Muscle layer of colon (tissue), 2 donors: ENCODE measurements at regions not wholly inside any gene's neighbourhood (a gene's known extent, or its start where the extent isn't known, plus 50 kb on each side); places are given as distances from the start of the nearest gene placed in this dataset.

ENCODE experiments used
- H3K27ac ChIP-seq: one replicate; pipeline ENCODE4 v1.7.0; 2013; ENCODE audit warnings: low read depth, mild to moderate bottlenecking, low read length, moderate library complexity
- H3K27me3 ChIP-seq, 2 donors: one replicate each; pipeline ENCODE4 v1.7.0; 2013; ENCODE audit warnings: low read length in 2 of 2, mild to moderate bottlenecking in 2 of 2; ENCODE audit not compliant: insufficient read depth in 2 of 2, control insufficient read depth in 1 of 2
- H3K36me3 ChIP-seq: one replicate; pipeline ENCODE4 v1.7.0; 2013; ENCODE audit warnings: mild to moderate bottlenecking, low read length; ENCODE audit not compliant: insufficient read depth
- H3K4me1 ChIP-seq: one replicate; pipeline ENCODE4 v1.7.0; 2013; ENCODE audit warnings: mild to moderate bottlenecking, low read length; ENCODE audit not compliant: insufficient read depth
- H3K4me3 ChIP-seq, 2 donors: one replicate each; pipeline ENCODE4 v1.7.0; 2013; ENCODE audit warnings: low read length in 2 of 2, low read depth in 1 of 2, mild to moderate bottlenecking in 1 of 2, moderate library complexity in 1 of 2
- H3K9ac ChIP-seq: one replicate; pipeline ENCODE4 v1.7.0; 2013; ENCODE audit warnings: low read length
- H3K9me3 ChIP-seq: one replicate; pipeline ENCODE4 v1.7.0; 2013; ENCODE audit warnings: mild to moderate bottlenecking, low read length
- donor health status: abdominal sarcoma.
- donor health status: Adenocarcinoma of cecum.

DNA sequence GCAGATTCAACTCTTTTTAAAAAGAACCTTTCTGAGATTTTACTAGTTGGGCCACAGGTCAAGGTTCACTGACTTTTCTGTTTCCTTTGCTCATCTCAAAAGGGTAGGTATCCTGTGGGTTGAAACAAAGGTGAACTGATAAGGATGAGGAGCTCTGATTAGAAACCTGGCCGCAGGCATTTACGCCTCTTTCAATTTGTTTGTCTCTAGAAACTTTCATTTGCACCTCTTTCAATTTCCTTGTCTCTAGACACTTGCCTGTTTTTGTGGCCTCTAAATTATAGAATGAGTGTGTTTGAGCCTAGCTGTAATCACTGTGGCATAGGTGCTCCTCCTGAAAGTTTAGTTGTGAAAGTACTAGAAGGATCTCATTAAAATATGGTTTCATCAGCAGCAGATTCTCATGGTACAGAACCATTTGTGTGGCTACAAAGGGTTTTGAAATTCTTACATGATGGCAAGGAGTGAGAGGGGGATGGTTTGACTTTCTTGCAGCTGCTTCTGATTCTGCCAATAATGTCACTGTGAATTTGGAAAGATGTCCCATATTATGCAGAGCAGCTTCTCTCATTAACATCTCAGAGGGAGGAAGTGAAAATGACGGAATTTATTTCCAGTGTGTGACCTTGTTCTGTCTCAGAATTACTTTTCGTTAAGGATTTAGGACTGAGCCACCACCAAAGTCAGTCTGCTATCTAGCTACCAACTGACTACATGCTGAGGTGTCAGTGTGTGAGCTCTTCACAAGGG is 142.2 kb downstream of the SH2D1A start:
- Histone ChIP-seq H3K4me3 (no peak overlapping the region), H3K4me1 (no peaks in the 10 kb centered on the region)

DNA sequence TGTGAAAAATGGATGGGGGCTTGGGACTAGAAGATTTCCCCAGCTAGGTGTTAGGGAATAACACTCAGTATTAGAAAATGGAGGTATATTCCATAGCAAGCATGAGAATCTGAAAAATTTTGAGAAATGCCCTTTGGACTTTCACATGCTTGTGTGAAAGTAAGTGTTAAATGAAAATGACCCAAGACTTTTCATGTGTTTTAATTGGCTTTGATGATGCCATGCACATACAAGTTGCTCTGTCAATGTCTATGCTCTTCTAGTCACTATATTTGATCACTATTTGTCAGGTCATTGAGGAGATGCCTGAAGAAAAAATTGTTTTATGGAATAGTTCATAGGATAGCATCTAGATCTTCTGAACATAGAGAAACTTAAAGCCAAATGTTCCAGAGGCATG is 147.6 kb downstream of the SH2D1A start:
- Histone ChIP-seq H3K9ac (no peak overlapping the region), H3K4me1 (no peaks in the 10 kb centered on the region), H3K9me3 (no peaks in the 10 kb centered on the region), H3K36me3 (no peaks in the 10 kb centered on the region), H3K4me3 (no peak overlapping the region), H3K27ac (no peak overlapping the region), H3K27me3 (no peaks in the 10 kb centered on the region)

More for the DNA sequence above, 142.2 kb downstream of the SH2D1A start:
- Histone ChIP-seq H3K9ac (no peak overlapping the region), H3K36me3 (no peaks in the 10 kb centered on the region), H3K9me3 (no peaks in the 10 kb centered on the region), H3K27ac (no peak overlapping the region), H3K27me3 (no peaks in the 10 kb centered on the region)

DNA sequence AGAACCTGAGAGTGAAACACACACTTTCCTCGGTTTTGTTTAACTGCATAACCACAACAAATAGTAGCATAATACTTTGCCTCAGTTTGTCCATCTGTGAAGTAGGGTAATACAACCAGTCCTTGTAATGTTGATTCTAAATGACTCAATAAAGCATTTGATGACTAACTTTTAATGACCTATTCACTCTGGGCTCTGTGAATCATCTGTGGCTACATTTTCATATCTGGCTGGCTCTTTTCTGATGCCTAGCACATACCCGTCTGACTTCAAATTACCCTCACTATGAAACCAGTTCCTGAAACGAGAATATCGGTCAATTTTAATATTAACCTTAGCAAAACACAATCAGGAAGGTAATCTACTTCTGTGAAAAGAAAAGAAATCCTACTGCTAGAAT is 151.0 kb downstream of the SH2D1A start:
- no peaks in the 10 kb centered on the region for H3K4me1 ChIP-seq
- H3K9ac ChIP-seq = no peak overlapping the region
- H3K27ac ChIP-seq = no peak overlapping the region
- H3K9me3 ChIP-seq = no peaks in the 10 kb centered on the region
- H3K4me3 ChIP-seq = no peak overlapping the region
- no peaks in the 10 kb centered on the region for H3K36me3 ChIP-seq
- no peaks in the 10 kb centered on the region for H3K27me3 ChIP-seq

DNA sequence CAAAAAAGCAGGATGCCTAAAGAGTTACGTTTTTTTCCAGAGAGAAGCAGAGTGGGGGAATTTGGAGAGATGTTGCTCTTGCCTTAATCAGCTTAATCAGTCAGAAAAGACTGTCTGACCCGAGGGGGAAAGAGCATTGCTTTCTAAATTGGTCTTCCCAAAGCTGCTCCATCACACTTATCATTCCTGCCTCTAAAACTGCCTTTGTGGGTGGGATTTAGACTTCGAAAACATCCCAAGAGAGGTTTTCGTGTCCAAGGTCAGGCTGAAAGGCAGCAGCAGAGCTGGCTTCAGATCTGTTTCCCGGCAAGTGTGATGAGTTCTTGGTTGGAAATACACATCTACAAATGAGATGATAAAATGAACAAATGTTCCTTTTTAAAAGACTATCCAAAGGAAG is 155.2 kb downstream of the SH2D1A start:
- H3K4me1 ChIP-seq = no peaks in the 10 kb centered on the region

DNA sequence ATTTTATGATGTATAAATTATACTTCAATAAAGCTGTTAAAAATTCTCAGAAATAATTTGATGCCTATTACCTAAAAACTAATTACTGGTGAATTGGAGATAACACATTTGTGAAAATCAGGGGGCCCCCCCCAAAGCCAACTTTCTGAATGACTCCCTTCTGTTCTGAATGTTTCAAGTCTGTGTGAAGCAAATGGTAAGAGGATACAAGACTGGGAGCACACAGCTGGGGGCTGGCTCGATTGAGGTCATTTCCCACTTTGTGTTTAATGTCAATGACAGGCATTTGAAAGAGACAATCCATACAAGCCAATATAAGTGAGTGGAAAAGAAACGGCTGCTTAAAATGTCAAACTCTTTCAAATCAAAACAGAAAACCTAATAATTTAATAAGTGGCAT is 155.8 kb downstream of the SH2D1A start:
- Histone ChIP-seq H3K9me3 (no peaks in the 10 kb centered on the region), H3K9ac (no peak overlapping the region), H3K4me3 (no peak overlapping the region), H3K36me3 (no peaks in the 10 kb centered on the region), H3K27me3 (no peaks in the 10 kb centered on the region), H3K27ac (no peak overlapping the region), H3K4me1 (no peaks in the 10 kb centered on the region)

More for the DNA sequence above, 155.2 kb downstream of the SH2D1A start:
- Histone ChIP-seq H3K27me3 (no peaks in the 10 kb centered on the region), H3K9me3 (no peaks in the 10 kb centered on the region), H3K36me3 (no peaks in the 10 kb centered on the region), H3K27ac (no peak overlapping the region), H3K9ac (no peak overlapping the region), H3K4me3 (no peak overlapping the region)

DNA sequence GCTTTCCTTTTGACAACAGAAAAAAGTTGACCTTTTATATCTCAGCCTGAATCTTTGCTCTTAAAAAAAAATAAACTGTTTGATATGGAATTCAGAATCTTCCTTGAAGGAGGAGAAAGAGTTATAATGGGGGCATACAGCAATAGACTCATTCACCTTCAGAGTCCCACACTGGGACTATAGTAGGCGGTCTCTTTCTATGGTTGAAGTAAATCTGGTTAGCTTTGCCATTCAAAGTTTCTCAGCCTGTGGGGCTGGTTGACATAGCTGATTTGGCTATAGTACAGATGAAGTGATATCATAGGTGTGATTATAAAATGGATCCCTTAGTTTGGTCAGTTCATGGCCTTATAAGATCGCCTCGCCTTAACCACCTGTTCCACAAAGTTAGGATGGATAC is 156.2 kb downstream of the SH2D1A start:
- Histone ChIP-seq H3K9me3 (no peaks in the 10 kb centered on the region), H3K9ac (no peak overlapping the region), H3K27me3 (no peaks in the 10 kb centered on the region), H3K27ac (no peak overlapping the region), H3K4me3 (no peak overlapping the region), H3K4me1 (no peaks in the 10 kb centered on the region), H3K36me3 (no peaks in the 10 kb centered on the region)

DNA sequence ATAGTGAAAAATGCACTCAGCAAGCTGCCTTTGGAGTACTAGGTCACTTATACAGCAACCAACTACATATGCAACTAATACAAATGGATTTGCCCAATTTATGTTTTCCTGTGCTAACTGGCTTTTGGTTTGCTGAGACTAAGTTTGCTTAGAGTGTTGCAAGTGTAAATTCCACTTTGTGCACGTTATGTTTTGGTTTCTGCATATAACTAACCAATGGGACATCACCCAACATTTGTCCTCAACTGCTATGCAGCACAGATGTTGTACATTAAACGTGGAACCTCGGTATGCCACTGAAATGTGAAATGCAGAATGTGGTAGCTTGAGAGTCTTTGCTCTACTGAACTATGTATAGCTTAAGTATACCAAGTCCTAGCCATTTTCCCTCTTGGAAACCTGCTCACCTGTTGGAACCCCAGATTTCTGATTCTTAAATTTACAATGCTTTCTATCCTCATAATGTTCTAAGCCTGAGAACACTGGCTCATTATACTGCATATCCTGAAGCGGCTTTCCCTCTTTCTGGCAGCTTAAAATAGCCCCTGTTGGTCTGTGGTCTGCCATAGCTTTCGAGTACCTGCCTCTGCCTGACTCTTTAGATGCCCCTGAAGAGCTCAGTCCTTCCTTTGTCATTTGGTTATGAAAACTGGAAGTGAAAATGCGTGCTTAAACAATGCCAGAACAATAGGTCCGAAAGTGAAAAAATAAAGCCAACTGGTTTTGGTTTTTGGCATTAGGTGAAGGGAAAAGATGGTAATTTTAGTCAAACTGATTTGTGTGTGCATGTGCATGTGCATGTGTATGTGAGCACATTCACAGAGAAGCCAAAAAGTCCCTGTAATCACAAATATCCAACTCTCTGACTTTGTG is 158.0 kb downstream of the SH2D1A start:
- H3K4me3 ChIP-seq = no peak overlapping the region
- H3K9ac ChIP-seq = no peak overlapping the region
- H3K27ac ChIP-seq = no peak overlapping the region
- H3K27me3 ChIP-seq = no peaks in the 10 kb centered on the region
- H3K9me3 ChIP-seq = no peaks in the 10 kb centered on the region
- no peaks in the 10 kb centered on the region for H3K4me1 ChIP-seq
- H3K36me3 ChIP-seq = no peaks in the 10 kb centered on the region

DNA sequence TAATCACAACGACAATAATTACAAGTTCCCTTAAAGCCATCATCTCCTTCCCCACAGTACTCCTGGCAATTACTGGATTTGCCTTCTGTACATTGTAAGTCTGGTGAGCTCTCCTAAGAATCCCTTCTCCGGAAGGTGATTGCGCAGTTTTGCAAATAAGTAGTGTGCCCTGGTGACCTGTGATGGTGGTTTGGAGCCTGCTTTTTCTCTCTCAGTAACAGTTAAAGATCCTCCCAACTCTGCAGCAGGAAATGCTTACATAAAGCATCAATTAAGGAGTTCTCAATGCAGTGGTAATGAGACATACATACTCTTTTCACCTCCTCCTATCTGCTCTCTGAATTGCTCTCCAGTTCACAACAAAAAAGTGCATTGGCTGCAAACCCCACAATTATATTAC is 159.7 kb downstream of the SH2D1A start:
- no peak overlapping the region for H3K27ac ChIP-seq
- H3K27me3 ChIP-seq = no peaks in the 10 kb centered on the region
- no peaks in the 10 kb centered on the region for H3K36me3 ChIP-seq
- H3K9ac ChIP-seq = no peak overlapping the region
- no peaks in the 10 kb centered on the region for H3K4me1 ChIP-seq
- no peak overlapping the region for H3K4me3 ChIP-seq
- no peaks in the 10 kb centered on the region for H3K9me3 ChIP-seq

DNA sequence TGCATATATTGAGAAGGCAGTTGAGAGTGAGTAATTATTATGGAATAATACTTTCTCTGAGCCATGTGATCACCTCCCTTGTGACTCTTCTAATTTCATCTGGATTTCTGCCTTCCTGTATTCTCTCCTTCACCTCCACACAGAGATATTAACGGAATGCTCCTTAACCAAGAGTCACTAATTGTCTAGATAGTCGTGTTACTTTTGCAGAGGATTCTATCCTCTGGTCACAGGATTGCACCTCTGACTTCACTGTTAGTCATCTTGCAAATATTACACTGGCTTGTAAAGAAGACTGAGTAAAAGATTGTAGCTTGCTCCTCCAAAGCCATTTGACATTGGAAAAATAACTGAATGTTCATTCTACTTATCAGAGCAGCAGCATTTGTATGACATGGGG is 160.9 kb downstream of the SH2D1A start:
- no peaks in the 10 kb centered on the region for H3K27me3 ChIP-seq
- no peaks in the 10 kb centered on the region for H3K9me3 ChIP-seq
- H3K9ac ChIP-seq = no peak overlapping the region
- H3K4me1 ChIP-seq = no peaks in the 10 kb centered on the region
- no peaks in the 10 kb centered on the region for H3K36me3 ChIP-seq
- H3K4me3 ChIP-seq = no peak overlapping the region
- no peak overlapping the region for H3K27ac ChIP-seq

DNA sequence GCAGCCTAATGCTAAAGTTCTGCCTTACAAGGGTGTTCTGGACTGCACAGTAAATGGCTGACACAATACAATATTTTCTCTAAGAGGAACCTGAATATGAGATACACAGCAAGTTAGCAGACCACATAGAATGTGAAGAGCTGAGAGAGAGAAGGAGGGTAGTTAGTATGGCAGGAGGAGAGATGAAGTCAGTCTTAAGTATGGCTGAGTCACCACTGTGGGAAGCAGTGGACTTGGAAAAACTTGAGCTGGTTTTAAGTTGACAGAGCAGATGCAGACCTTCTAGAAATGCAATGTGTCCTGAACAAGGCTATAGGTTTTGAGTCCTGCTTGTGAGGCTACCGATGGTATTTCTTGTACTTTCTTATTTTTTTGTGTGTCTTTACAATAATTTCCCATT is 172.5 kb downstream of the SH2D1A start:
- Histone ChIP-seq H3K36me3 (no peaks in the 10 kb centered on the region), H3K9me3 (no peaks in the 10 kb centered on the region), H3K27ac (no peak overlapping the region), H3K4me3 (no peak overlapping the region), H3K4me1 (no peaks in the 10 kb centered on the region), H3K9ac (no peak overlapping the region), H3K27me3 (no peaks in the 10 kb centered on the region)

DNA sequence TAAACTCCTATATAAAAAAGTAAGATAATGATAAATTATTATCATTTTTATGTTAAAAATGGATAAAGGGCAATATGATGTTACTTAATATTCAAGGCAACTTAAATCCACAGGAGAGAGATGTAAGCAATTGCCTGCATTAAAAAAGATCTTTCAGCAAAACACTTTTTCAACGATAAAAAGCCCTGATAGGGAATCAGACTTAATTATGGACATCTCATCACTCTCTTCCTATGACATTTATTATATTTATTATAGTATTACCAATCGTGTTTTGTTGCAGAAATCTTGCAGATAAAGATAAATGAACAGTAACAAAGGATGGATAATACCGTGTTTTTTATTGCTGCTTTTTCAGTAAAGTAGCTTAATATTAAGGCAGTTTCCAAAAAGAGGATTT is 178.5 kb downstream of the SH2D1A start:
- no peaks in the 10 kb centered on the region for H3K9me3 ChIP-seq
- H3K9ac ChIP-seq = no peak overlapping the region
- no peaks in the 10 kb centered on the region for H3K4me1 ChIP-seq
- no peaks in the 10 kb centered on the region for H3K27me3 ChIP-seq
- no peaks in the 10 kb centered on the region for H3K36me3 ChIP-seq
- H3K4me3 ChIP-seq = no peak overlapping the region
- no peak overlapping the region for H3K27ac ChIP-seq
